Stomach (tissue), 8 donors: ENCODE measurements at regions not wholly inside any gene's neighbourhood (a gene's known extent, or its start where the extent isn't known, plus 50 kb on each side); places are given as distances from the start of the nearest gene placed in this dataset.

Experiments used
- DNase-seq, 2 donors: peaks; one replicate each; pipeline versions ENCODE4 v3.0.0 to v3.0.0-alpha.2; 2013 to 2019
- H3K27ac ChIP-seq, 5 donors: fragments of 200-600 bp in 4 of 5; sonication (generic) in 4 of 5; one replicate each; pipeline ENCODE4 v1.5.1; 2013 to 2019; ENCODE audit warnings: mild to moderate bottlenecking in 1 of 5, moderate library complexity in 1 of 5
- H3K27me3 ChIP-seq, 3 donors: fragments of 200-600 bp; sonication (generic); one replicate each; pipeline ENCODE4 v1.5.1; 2017 to 2019; ENCODE audit warnings: mixed run types in 1 of 3
- H3K36me3 ChIP-seq, 4 donors: fragments of 200-600 bp; sonication (generic); 1 replicate in 3 of 4; 2 replicates in 1 of 4; pipeline ENCODE4 v1.5.1; 2016 to 2019
- H3K4me1 ChIP-seq, 4 donors: fragments of 200-600 bp; sonication (generic); one replicate each; pipeline ENCODE4 v1.5.1; 2016 to 2019
- H3K4me3 ChIP-seq, 4 donors: fragments of 200-600 bp; sonication (generic) in 3 of 4; one replicate each; pipeline ENCODE4 v1.5.1; 2016 to 2019; ENCODE audit warnings: mild to moderate bottlenecking in 1 of 4
- H3K9me3 ChIP-seq, 4 donors: fragments of 200-600 bp; sonication (generic); one replicate each; pipeline ENCODE4 v1.5.1; 2016 to 2019
- EP300 ChIP-seq: sonication (generic); formaldehyde crosslinking; IDR thresholded peaks from one replicate; pipeline ENCODE4 v1.6.1; 2017; ENCODE audit warnings: antibody characterized with exemption
- POLR2A ChIP-seq, 4 donors: fragments of 450-650 bp; IDR thresholded peaks; one replicate each; pipeline ENCODE4 v1.6.1; 2016; ENCODE audit warnings: antibody characterized with exemption in 4 of 4, control low read depth in 2 of 4, mild to moderate bottlenecking in 1 of 4, moderate library complexity in 1 of 4
- POLR2AphosphoS5 ChIP-seq, 3 donors: sonication (generic); formaldehyde crosslinking; IDR thresholded peaks; one replicate each; pipeline ENCODE4 v1.6.1; 2016; ENCODE audit warnings: antibody characterized with exemption in 3 of 3
- WGBS, 5 donors: extraction: QIAGEN DNeasy Blood & Tissue Kit in 3 of 5; methylation state at CpG; one replicate each; pipeline versions ENCODE4 v1.1.5 to v1.1.7; 2013 to 2018; 5-methylcytosine and 5-hydroxymethylcytosine counted together
- intact Hi-C: fragments of 100-400 bp; cut with DNase I; formaldehyde crosslinking; loops from one replicate; pipeline ENCODE4 v1.15.1; 2023; ENCODE audit warnings: low total_unique reads
- TF ChIP-seq, protein P1 (sequence below), 7 experiments: fragments of 450-650 bp in 4 of 7; fragments of 200-600 bp in 3 of 7; sonication (generic) in 3 of 7; IDR thresholded peaks; one replicate each; pipeline ENCODE4 v1.5.1; 2016 to 2019; ENCODE audit warnings: antibody characterized with exemption in 7 of 7, control low read depth in 2 of 7, mild to moderate bottlenecking in 1 of 7
- donor health status: healthy with polysubstance abuse.
- donor health status: Bipolar disorder and iron deficiency.
- donor health status: healthy.

GRCh38 chr4:123037804-123038203, 115.4 kb upstream of the NUDT6 start:
- peaks cover 0 to 6% (median 3%) of the 10 kb centered on the region in 4 donors for H3K36me3 ChIP-seq
- intact Hi-C loops, result no loop called here
- no peak overlapping the region for H3K27ac ChIP-seq
- TF ChIP-seq POLR2AphosphoS5 (IDR thresholded peaks at IDR 0.05) (no peak), EP300 (no peak), POLR2A (IDR thresholded peaks at IDR 0.05) (no peak)
- TF ChIP-seq, protein P1, sequence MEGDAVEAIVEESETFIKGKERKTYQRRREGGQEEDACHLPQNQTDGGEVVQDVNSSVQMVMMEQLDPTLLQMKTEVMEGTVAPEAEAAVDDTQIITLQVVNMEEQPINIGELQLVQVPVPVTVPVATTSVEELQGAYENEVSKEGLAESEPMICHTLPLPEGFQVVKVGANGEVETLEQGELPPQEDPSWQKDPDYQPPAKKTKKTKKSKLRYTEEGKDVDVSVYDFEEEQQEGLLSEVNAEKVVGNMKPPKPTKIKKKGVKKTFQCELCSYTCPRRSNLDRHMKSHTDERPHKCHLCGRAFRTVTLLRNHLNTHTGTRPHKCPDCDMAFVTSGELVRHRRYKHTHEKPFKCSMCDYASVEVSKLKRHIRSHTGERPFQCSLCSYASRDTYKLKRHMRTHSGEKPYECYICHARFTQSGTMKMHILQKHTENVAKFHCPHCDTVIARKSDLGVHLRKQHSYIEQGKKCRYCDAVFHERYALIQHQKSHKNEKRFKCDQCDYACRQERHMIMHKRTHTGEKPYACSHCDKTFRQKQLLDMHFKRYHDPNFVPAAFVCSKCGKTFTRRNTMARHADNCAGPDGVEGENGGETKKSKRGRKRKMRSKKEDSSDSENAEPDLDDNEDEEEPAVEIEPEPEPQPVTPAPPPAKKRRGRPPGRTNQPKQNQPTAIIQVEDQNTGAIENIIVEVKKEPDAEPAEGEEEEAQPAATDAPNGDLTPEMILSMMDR (IDR thresholded peaks at IDR 0.05), result no peak
- WGBS, 5 donors, result 58 to 75% (median 63%) methylated on average over 1 of the region's 1 CpG
- no peaks in the 10 kb centered on the region for H3K4me1 ChIP-seq
- no peak for DNase-seq
- no peaks in the 10 kb centered on the region for H3K27me3 ChIP-seq
- no peak overlapping the region for H3K4me3 ChIP-seq
- peaks cover 0 to 11% (median 6%) of the 10 kb centered on the region in 4 donors for H3K9me3 ChIP-seq

- intact Hi-C loops, result no loop called here
- Histone ChIP-seq H3K36me3 (peaks cover 0 to 6% (median 3%) of the 10 kb centered on the region in 4 donors), H3K9me3 (peaks cover 0 to 29% (median 13%) of the 10 kb centered on the region in 4 donors), H3K27me3 (no peaks in the 10 kb centered on the region), H3K4me3 (no peak overlapping the region), H3K4me1 (no peaks in the 10 kb centered on the region), H3K27ac (no peak overlapping the region)
- DNase-seq, result no peak
- TF ChIP-seq POLR2AphosphoS5 (IDR thresholded peaks at IDR 0.05) (no peak), POLR2A (IDR thresholded peaks at IDR 0.05) (no peak), EP300 (no peak)
- TF ChIP-seq, protein P1 (IDR thresholded peaks at IDR 0.05), result no peak
These were observed 119.7 kb upstream of the NUDT6 start for GRCh38 chr4:123042095-123042494.

DNA sequence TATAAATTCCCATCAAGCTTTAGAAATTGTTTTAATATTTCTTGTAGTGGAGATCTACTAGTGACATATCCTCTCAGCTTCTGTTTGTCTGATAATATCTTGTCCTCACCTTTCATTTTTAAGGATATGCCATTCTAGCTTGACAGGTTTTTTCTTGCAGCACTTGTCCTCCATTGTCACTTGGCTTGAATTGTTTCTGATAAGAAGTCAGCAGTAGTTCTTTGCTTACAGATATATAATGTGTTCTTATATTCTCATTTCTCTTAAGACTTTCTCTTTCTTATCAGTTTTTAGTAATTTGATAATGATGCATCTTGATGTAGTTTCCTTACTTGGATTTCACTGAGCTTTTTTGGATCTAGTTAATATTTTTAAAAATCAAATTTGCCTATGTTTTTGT, 120.6 kb upstream of the NUDT6 start:
- TF ChIP-seq POLR2AphosphoS5 (IDR thresholded peaks at IDR 0.05) (no peak), POLR2A (IDR thresholded peaks at IDR 0.05) (no peak), EP300 (no peak)
- TF ChIP-seq, protein P1 (IDR thresholded peaks at IDR 0.05), result no peak
- H3K36me3 ChIP-seq, result peaks cover 0 to 6% (median 3%) of the 10 kb centered on the region in 4 donors
- H3K27me3 ChIP-seq, result no peaks in the 10 kb centered on the region
- no peak overlapping the region for H3K27ac ChIP-seq
- H3K9me3 ChIP-seq, result peaks cover 0 to 36% (median 16%) of the 10 kb centered on the region in 4 donors
- intact Hi-C loops, result no loop called here
- H3K4me1 ChIP-seq, result no peaks in the 10 kb centered on the region
- H3K4me3 ChIP-seq, result no peak overlapping the region
- no peak for DNase-seq

- no peaks in the 10 kb centered on the region for H3K27me3 ChIP-seq
- DNase-seq, result no peak
- 31 to 60% (median 38%) methylated on average over 2 of the region's 2 CpGs for WGBS, 5 donors
- intact Hi-C loops, result no loop called here
- peaks cover 0 to 43% (median 19%) of the 10 kb centered on the region in 4 donors for H3K9me3 ChIP-seq
- TF ChIP-seq POLR2A (IDR thresholded peaks at IDR 0.05), result no peak
- TF ChIP-seq, protein P1 (IDR thresholded peaks at IDR 0.05), result no peak
- TF ChIP-seq EP300, result no peak
- no peak for TF ChIP-seq POLR2AphosphoS5 (IDR thresholded peaks at IDR 0.05)
- peaks cover 0 to 6% (median 3%) of the 10 kb centered on the region in 4 donors for H3K36me3 ChIP-seq
- H3K4me3 ChIP-seq, result no peak overlapping the region
- H3K4me1 ChIP-seq, result no peaks in the 10 kb centered on the region
- H3K27ac ChIP-seq, result no peak overlapping the region
These were observed 121.5 kb upstream of the NUDT6 start for GRCh38 chr4:123043793-123044425.
